Heart left ventricle (tissue), 16 donors: ENCODE measurements at regions not wholly inside any gene's neighbourhood (a gene's known extent, or its start where the extent isn't known, plus 50 kb on each side); places are given as distances from the start of the nearest gene placed in this dataset.
A peak's percentile ranks its signal among the peaks of the same experiment; 100 is the strongest.

Source experiments
- ATAC-seq, 4 donors: fragments of 200-7000 bp; cut with Tn5 transposase; one replicate each; pipeline ENCODE4 v1.9.1; 2020 to 2022; ENCODE audit warnings: moderate library complexity in 4 of 4, mild to moderate bottlenecking in 3 of 4, moderate number of reproducible peaks in 1 of 4
- DNase-seq, 5 donors: peaks; one replicate each; pipeline ENCODE4 v3.0.0-alpha.2; 2020
- H3K27ac ChIP-seq, 12 donors: fragments of 200-600 bp; sonication (generic) in 4 of 12; one replicate each; pipeline versions ENCODE4 v1.5.0 to v1.8.0; 2016 to 2022; ENCODE audit warnings: mild to moderate bottlenecking in 2 of 12
- H3K27me3 ChIP-seq, 9 donors: fragments of 200-600 bp; sonication (generic) in 2 of 9; one replicate each; pipeline versions ENCODE4 v1.5.1 to v1.8.0; 2016 to 2022; ENCODE audit warnings: mild to moderate bottlenecking in 3 of 9
- H3K36me3 ChIP-seq, 9 donors: fragments of 200-600 bp; sonication (generic) in 2 of 9; one replicate each; pipeline versions ENCODE4 v1.5.0 to v1.8.0; 2018 to 2022; ENCODE audit warnings: mild to moderate bottlenecking in 2 of 9
- H3K4me1 ChIP-seq, 12 donors: fragments of 200-600 bp; sonication (generic) in 4 of 12; one replicate each; pipeline versions ENCODE4 v1.5.0 to v1.8.0; 2016 to 2022; ENCODE audit warnings: mild to moderate bottlenecking in 3 of 12
- H3K4me3 ChIP-seq, 12 donors: fragments of 200-600 bp; sonication (generic) in 4 of 12; one replicate each; pipeline versions ENCODE4 v1.5.0 to v1.8.0; 2017 to 2022; ENCODE audit warnings: mild to moderate bottlenecking in 9 of 12, moderate library complexity in 4 of 12
- H3K9me3 ChIP-seq, 12 donors: fragments of 200-600 bp; sonication (generic) in 4 of 12; one replicate each; pipeline versions ENCODE4 v1.5.0 to v1.8.0; 2016 to 2022; ENCODE audit warnings: mild to moderate bottlenecking in 1 of 12
- CTCF ChIP-seq, 12 donors: fragments of 200-600 bp; sonication (generic) in 4 of 12; IDR thresholded peaks; one replicate each; pipeline versions ENCODE4 v1.5.0 to v1.8.0; 2018 to 2022; ENCODE audit warnings: antibody characterized with exemption in 12 of 12, mild to moderate bottlenecking in 5 of 12
- POLR2A ChIP-seq, 2 donors: fragments of 450-650 bp; IDR thresholded peaks; one replicate each; pipeline ENCODE4 v1.6.1; 2017; ENCODE audit warnings: antibody characterized with exemption in 2 of 2, mild to moderate bottlenecking in 2 of 2, moderate library complexity in 2 of 2
- WGBS, 4 donors: extraction: QIAGEN DNeasy Blood & Tissue Kit in 2 of 4; methylation state at CpG; one replicate each; pipeline versions ENCODE4 v1.1.5 to v1.1.7; 2013 to 2018; 5-methylcytosine and 5-hydroxymethylcytosine counted together
- intact Hi-C, 10 donors: fragments of 100-400 bp; cut with DNase I; formaldehyde crosslinking; loops; one replicate each; pipeline versions ENCODE4 v1.11.1 to v1.14.2; 2022
- donor health status: ischemic (EF 13 %, LVEDD 7.1; RV severe dilation, severe dysfunction).
- donor health status: healthy with polysubstance abuse.
- donor health status: DM: no; HTN: yes; CAD: no.
- donor health status: DM: no; HTN: no; CAD: no.
- donor health status: ischemic (EF 25% LVEDD 6.9; RV normal size, moderate dysfunction).
- donor health status: ischemic (EF 25% LVEDD 5.7; RV mildly dilated, moderate dysfunction).
- donor health status: healthy.
- donor health status: DM: yes; HTN: yes; CAD: no.
- donor health status: ischemic (EF 35%, LVEDD 5.7; RV mildly dilated, moderate dysfunction).
- donor health status: nonischemic (EF 11% LVEDD 7.7; RV severe dilation, severe dysfunction).
- donor health status: DM: yes; HTN: yes; CAD: no.
- donor health status: PGD.
- donor health status: ischemic (EF 29% LVEDD 5.4; RV normal size, mild dysfunction).
- donor health status: nonischemic (EF 23%, LVEDD 6.1; RV moderate dilation, normal function).

- ATAC-seq, result peak; percentile 94 to 97 (median 96)
- H3K27me3 ChIP-seq, result no peaks in the 10 kb centered on the region
- DNase-seq, result peak in 3 of 5 donors; percentile 11 to 28 (median 18)
- peaks cover 0 to 15% (median 5%) of the 10 kb centered on the region in 12 donors for H3K4me1 ChIP-seq
- intact Hi-C loops, result loop anchor here in 1 of 10 donors (2.0 kb wide), 1 partner anchor 42 kb away; no protein-coding TSS in a partner anchor
- H3K36me3 ChIP-seq, result no peaks in the 10 kb centered on the region
- H3K4me3 ChIP-seq, result no peak overlapping the region
- peak overlapping the region in 3 of 12 donors; percentile 6 to 58 (median 35) for H3K27ac ChIP-seq
- no peaks in the 10 kb centered on the region for H3K9me3 ChIP-seq
- 13 to 19% (median 15%) methylated on average over 3 of the region's 3 CpGs for WGBS, 4 donors
- TF ChIP-seq POLR2A (IDR thresholded peaks at IDR 0.05) (no peak), CTCF (IDR thresholded peaks at IDR 0.05) (no peak)
These were observed 408.0 kb upstream of the RGPD4 start for GRCh38 chr2:107418708-107419107.

- peak in 3 of 4 donors; percentile 45 to 67 (median 60) for ATAC-seq
- Histone ChIP-seq H3K27me3 (no peaks in the 10 kb centered on the region), H3K4me1 (peaks cover 0 to 15% (median 5%) of the 10 kb centered on the region in 12 donors), H3K9me3 (no peaks in the 10 kb centered on the region), H3K27ac (peak overlapping the region in 5 of 12 donors; percentile 6 to 58 (median 22)), H3K36me3 (no peaks in the 10 kb centered on the region), H3K4me3 (no peak overlapping the region)
- intact Hi-C loops, result loop anchor here in 1 of 10 donors (2.0 kb wide), 1 partner anchor 42 kb away; no protein-coding TSS in a partner anchor
- DNase-seq, result no peak
- TF ChIP-seq POLR2A (IDR thresholded peaks at IDR 0.05) (no peak), CTCF (IDR thresholded peaks at IDR 0.05) (no peak)
- 65 to 82% (median 70%) methylated on average over 1 of the region's 1 CpG for WGBS, 4 donors
These were observed 407.5 kb upstream of the RGPD4 start for GRCh38 chr2:107419191-107419590.

GRCh38 chr2:107428781-107429180 is 397.9 kb upstream of the RGPD4 start:
- Histone ChIP-seq H3K4me1 (no peaks in the 10 kb centered on the region), H3K4me3 (no peak overlapping the region), H3K27ac (no peak overlapping the region), H3K9me3 (peaks cover 0 to 11% (median 0%) of the 10 kb centered on the region in 12 donors), H3K36me3 (no peaks in the 10 kb centered on the region), H3K27me3 (no peaks in the 10 kb centered on the region)
- intact Hi-C loops, result no loop called here
- TF ChIP-seq CTCF (IDR thresholded peaks at IDR 0.05) (no peak), POLR2A (IDR thresholded peaks at IDR 0.05) (no peak)
- WGBS, 4 donors, result 84 to 87% (median 84%) methylated on average over 3 of the region's 3 CpGs
- no peak for ATAC-seq
- no peak for DNase-seq

GRCh38 chr2:107430006-107430405 is 396.7 kb upstream of the RGPD4 start:
- Histone ChIP-seq H3K36me3 (no peaks in the 10 kb centered on the region), H3K4me1 (no peaks in the 10 kb centered on the region), H3K9me3 (peaks cover 0 to 11% (median 0%) of the 10 kb centered on the region in 12 donors), H3K27ac (no peak overlapping the region), H3K4me3 (no peak overlapping the region), H3K27me3 (no peaks in the 10 kb centered on the region)
- ATAC-seq (no peak), DNase-seq (no peak)
- intact Hi-C loops, result no loop called here
- WGBS, 4 donors, result 89 to 97% (median 93%) methylated on average over 1 of the region's 1 CpG
- TF ChIP-seq POLR2A (IDR thresholded peaks at IDR 0.05) (no peak), CTCF (IDR thresholded peaks at IDR 0.05) (no peak)
